IgD-negative memory B cell (primary cell): ENCODE measurements at regions not wholly inside any gene's neighbourhood (a gene's known extent, or its start where the extent isn't known, plus 50 kb on each side); places are given as distances from the start of the nearest gene placed in this dataset.

Source experiments
- H3K27ac Mint-ChIP-seq, 3 donors: one replicate each; pipeline ENCODE4 v1.8.0; 2020 to 2022; ENCODE audit warnings: mild to moderate bottlenecking in 3 of 3, mixed read lengths in 3 of 3, moderate library complexity in 1 of 3
- H3K27me3 Mint-ChIP-seq: one replicate; pipeline ENCODE4 v1.8.0; 2021; ENCODE audit warnings: mixed read lengths
- H3K36me3 Mint-ChIP-seq: one replicate; pipeline ENCODE4 v1.8.0; 2020; ENCODE audit warnings: mild to moderate bottlenecking, mixed read lengths
- H3K4me1 Mint-ChIP-seq, 3 donors: one replicate each; pipeline ENCODE4 v1.8.0; 2020 to 2022; ENCODE audit warnings: mixed read lengths in 3 of 3, mild to moderate bottlenecking in 1 of 3
- H3K4me3 Mint-ChIP-seq, 4 donors: one replicate each; pipeline ENCODE4 v1.8.0; 2020 to 2022; ENCODE audit warnings: mild to moderate bottlenecking in 4 of 4, mixed read lengths in 4 of 4, moderate library complexity in 3 of 4
- H3K9me3 Mint-ChIP-seq, 3 donors: one replicate each; pipeline ENCODE4 v1.8.0; 2020 to 2021; ENCODE audit warnings: mixed read lengths in 3 of 3, mild to moderate bottlenecking in 1 of 3

DNA sequence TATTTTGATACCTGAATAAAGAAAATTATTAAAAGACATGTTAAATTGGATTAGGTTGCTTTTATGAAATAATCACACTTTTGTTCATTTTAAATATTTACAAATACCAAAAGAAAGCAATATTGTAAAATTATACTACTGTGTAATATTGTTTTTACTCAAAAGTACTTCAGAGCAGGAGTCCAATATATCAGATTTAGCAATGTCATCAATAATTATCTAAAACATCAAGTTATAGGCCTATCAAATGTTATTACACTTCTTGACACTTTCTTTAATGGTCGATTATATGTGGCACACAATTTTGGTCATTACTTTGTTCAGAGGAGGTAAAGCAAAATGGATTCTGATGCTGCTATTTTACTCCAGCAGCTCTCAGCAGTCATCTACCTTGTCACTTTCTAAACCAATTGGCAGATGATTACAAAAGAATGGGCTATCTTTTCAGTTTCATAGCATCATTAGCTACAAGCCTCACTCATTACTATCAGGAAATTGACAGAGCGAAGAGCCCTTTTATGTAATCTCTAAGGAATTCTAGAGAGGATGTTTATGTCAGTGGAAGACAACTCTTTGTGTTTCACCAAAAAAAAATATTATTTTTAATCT is 318.6 kb downstream of the PLOD2 start:
- no peak overlapping the region for H3K4me3 Mint-ChIP-seq
- peaks cover 0 to 5% (median 0%) of the 10 kb centered on the region in 3 donors for H3K9me3 Mint-ChIP-seq
- H3K4me1 Mint-ChIP-seq, result no peaks in the 10 kb centered on the region
- no peak overlapping the region for H3K27ac Mint-ChIP-seq
- H3K36me3 Mint-ChIP-seq, result no peaks in the 10 kb centered on the region
- no peaks in the 10 kb centered on the region for H3K27me3 Mint-ChIP-seq

DNA sequence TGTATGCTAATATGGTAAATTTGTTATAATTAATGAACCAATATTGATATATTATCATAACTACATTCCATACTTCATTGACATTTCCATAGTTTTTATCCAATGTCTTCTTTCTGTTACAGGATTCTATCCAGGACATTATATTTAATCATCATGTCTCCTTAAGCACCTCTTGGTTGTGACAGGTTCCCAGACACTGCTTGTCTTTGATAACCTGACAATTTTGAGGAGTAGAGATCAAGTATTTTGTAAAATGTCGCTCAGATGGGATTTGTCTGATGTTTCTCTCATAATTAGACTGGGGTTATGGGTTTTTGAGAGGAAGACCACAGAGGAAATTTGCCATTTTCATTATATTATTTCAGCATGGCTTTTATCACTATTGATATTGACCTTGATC is 317.4 kb downstream of the PLOD2 start:
- no peak overlapping the region for H3K27ac Mint-ChIP-seq
- no peak overlapping the region for H3K4me3 Mint-ChIP-seq
- H3K4me1 Mint-ChIP-seq, result no peaks in the 10 kb centered on the region
- no peaks in the 10 kb centered on the region for H3K36me3 Mint-ChIP-seq
- H3K9me3 Mint-ChIP-seq, result peaks cover 0 to 5% (median 0%) of the 10 kb centered on the region in 3 donors
- no peaks in the 10 kb centered on the region for H3K27me3 Mint-ChIP-seq

DNA sequence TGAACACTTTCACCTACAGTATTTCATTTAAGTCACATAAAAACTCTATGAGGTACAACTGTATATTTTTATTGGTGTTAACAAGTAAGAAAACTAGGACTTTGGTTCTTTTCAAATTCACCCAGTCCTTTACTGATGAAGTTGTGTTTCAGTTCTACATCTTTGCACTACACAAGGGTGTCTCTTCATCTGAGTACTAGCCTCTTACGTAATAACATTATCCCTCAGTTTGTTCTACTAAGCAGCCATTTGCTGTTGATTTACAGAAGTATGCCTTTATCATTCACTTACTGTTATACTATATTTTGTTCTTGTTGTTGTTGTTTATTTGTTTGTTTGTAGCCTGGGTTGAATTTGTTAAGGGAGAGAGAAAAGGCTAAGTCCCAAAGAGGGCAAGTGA is 311.9 kb downstream of the PLOD2 start:
- H3K27me3 Mint-ChIP-seq, result no peaks in the 10 kb centered on the region
- no peaks in the 10 kb centered on the region for H3K4me1 Mint-ChIP-seq
- H3K4me3 Mint-ChIP-seq, result no peak overlapping the region
- no peak overlapping the region for H3K27ac Mint-ChIP-seq
- no peaks in the 10 kb centered on the region for H3K36me3 Mint-ChIP-seq
- H3K9me3 Mint-ChIP-seq, result peaks cover 0 to 5% (median 1%) of the 10 kb centered on the region in 3 donors

DNA sequence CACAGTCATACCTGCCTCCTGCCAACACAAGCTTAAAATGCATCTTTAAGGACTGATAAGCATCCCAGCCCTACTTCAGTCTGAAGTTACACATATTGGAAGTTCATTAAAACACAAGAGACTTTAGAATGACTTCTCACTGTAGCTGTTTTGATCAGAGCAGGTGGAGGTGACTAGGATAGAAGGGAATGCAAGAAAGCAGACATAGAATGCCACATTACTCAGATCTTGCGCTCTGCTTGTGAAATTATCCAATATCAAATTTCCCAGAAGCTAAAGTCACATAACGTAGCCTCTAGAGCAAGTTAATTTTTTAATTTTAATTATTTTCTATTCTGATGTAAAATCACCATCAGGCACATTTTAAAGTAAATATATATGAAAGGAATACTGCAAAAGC is 306.5 kb downstream of the PLOD2 start:
- Mint-ChIP-seq H3K4me3 (no peak overlapping the region), H3K27ac (no peak overlapping the region), H3K4me1 (no peaks in the 10 kb centered on the region), H3K27me3 (no peaks in the 10 kb centered on the region), H3K36me3 (no peaks in the 10 kb centered on the region), H3K9me3 (no peaks in the 10 kb centered on the region)

DNA sequence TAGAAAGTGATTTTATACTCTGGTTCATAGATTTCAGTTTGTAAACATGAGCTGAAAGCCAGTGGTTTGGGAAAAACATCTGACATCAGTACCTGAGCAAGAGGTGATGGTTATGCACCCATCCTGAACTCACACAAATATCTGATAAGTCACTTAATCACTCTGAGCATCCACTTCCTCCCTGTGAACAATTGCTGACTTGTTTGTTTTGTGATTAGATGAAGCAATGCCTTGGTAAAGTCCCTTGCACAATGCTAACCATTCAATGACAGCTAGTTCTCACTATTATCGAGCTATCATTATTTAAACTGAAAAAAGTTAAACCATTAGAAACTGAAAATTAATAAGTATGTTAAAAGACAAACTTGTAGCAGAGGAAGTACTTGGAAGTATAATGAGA is 303.0 kb downstream of the PLOD2 start:
- H3K9me3 Mint-ChIP-seq, result peaks cover 0 to 4% (median 0%) of the 10 kb centered on the region in 3 donors
- H3K4me3 Mint-ChIP-seq, result no peak overlapping the region
- H3K36me3 Mint-ChIP-seq, result no peaks in the 10 kb centered on the region
- H3K27ac Mint-ChIP-seq, result no peak overlapping the region
- no peaks in the 10 kb centered on the region for H3K4me1 Mint-ChIP-seq
- no peaks in the 10 kb centered on the region for H3K27me3 Mint-ChIP-seq

DNA sequence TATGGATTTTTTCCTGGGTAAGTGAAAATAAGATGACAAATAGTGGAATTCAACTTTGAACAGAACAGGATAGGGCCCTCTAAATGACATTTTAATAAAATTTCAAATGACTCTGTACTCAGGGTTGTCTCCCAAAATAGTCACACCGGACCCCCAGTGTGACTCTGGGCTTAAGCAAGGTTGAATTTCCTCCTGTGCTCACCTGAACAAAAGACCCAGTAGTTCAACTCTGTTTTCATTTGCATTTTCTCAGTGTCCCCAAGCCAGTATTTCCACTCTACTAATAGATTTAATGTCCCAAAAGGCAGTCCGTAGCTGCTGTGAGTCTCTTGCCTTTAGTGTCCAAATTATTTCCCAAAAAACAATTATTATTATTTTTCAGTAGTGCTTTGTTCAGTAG is 296.6 kb downstream of the PLOD2 start:
- H3K9me3 Mint-ChIP-seq, result peaks cover 0 to 4% (median 0%) of the 10 kb centered on the region in 3 donors
- H3K36me3 Mint-ChIP-seq, result no peaks in the 10 kb centered on the region
- H3K4me1 Mint-ChIP-seq, result no peaks in the 10 kb centered on the region
- no peaks in the 10 kb centered on the region for H3K27me3 Mint-ChIP-seq
- no peak overlapping the region for H3K27ac Mint-ChIP-seq
- H3K4me3 Mint-ChIP-seq, result no peak overlapping the region

DNA sequence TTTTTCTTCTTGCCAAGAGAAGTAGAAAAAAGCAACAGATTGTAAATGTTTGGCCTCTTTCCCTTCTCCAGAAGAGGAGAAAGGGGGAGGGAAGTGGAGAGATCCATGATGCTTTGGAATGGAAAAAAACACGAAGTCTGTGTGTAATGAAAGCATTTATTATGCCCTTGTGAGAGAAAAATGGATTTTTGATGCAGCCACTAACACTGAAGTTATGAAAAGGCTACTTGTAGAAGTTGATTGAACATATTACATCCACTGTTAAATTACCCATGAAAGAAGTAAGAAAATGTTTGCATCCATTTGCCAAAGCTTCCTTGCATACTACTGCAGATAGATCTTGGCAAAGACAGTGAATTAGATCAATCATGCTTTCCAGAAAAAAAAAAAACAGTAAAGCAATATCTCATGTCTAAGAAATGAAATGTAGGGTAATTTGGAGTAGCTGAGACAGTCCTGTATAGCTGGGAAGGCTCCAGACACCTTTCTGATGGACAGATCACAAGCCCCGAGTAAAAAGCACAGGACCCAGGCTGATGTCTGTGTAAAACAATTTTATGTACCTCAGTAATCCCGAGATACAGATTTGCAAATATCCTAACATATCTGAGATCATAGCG is 295.5 kb downstream of the PLOD2 start:
- Mint-ChIP-seq H3K4me3 (no peak overlapping the region), H3K27ac (no peak overlapping the region), H3K36me3 (no peaks in the 10 kb centered on the region), H3K27me3 (no peaks in the 10 kb centered on the region), H3K4me1 (no peaks in the 10 kb centered on the region), H3K9me3 (no peaks in the 10 kb centered on the region)

DNA sequence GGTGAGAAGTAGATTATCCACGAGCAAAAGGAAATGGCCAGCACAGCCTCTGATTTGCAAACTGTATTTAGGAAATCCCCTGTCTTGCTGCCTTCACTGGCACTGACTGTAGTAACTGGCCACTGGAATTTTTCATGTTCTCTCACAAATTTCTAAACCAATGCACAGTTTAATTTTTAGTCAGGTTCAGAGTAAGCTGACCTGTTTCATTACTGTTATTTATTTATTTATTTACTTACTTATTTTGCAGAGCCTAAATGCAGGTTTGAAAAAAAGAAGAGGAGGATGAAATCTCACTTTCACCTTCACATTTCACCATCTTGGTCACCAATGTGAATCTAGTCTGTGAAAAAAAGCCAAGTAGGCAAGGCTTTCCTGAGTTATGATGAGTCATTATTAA is 291.0 kb downstream of the PLOD2 start:
- Mint-ChIP-seq H3K4me3 (no peak overlapping the region), H3K4me1 (no peaks in the 10 kb centered on the region), H3K27ac (no peak overlapping the region), H3K9me3 (peaks cover 0 to 2% (median 2%) of the 10 kb centered on the region in 3 donors), H3K36me3 (no peaks in the 10 kb centered on the region), H3K27me3 (no peaks in the 10 kb centered on the region)

DNA sequence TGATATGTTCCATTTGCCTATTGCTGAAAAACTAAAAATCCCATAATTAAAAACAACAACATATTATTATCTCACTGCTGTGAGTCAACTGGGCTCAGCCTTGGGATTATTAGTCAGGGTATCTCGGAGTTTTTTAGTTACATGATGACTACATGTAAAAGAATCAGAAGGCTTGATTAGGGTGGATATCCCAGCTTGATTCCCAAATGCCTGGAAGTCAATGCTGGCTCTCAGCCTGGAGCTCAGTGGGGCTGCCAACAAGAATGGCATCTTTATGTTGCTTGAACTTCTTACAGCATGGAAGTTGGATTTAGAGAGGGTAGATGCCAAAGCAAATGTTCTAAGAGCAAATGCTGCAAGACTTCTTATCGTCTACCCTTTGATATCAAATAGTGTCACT is 278.5 kb downstream of the PLOD2 start:
- H3K4me1 Mint-ChIP-seq, result no peaks in the 10 kb centered on the region
- H3K9me3 Mint-ChIP-seq, result peaks cover 0 to 3% (median 0%) of the 10 kb centered on the region in 3 donors
- no peak overlapping the region for H3K27ac Mint-ChIP-seq
- H3K36me3 Mint-ChIP-seq, result no peaks in the 10 kb centered on the region
- H3K4me3 Mint-ChIP-seq, result no peak overlapping the region
- no peaks in the 10 kb centered on the region for H3K27me3 Mint-ChIP-seq

DNA sequence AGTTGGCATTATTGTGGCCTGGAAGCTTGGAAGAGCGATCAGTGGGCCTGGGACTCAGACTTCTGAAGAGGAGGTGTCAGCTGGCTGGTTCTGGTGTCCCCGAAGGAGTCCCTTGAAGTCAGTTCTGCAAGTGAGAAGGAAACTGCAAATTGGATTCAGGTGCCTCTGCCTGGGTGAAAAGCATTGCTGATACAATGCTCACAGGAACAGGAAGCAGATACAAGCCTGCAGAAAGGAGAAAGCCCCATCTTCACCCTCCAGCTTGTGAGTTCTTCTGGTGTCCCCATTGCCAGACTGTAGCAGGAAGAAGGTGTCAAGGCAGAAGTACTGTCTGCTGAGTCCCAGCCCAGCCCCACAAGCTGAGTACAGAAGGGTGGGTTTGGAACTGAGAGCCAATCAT is 271.3 kb downstream of the PLOD2 start:
- Mint-ChIP-seq H3K4me3 (no peak overlapping the region), H3K27ac (no peak overlapping the region), H3K9me3 (no peaks in the 10 kb centered on the region), H3K36me3 (peaks cover 2% of the 10 kb centered on the region), H3K4me1 (no peaks in the 10 kb centered on the region), H3K27me3 (no peaks in the 10 kb centered on the region)

DNA sequence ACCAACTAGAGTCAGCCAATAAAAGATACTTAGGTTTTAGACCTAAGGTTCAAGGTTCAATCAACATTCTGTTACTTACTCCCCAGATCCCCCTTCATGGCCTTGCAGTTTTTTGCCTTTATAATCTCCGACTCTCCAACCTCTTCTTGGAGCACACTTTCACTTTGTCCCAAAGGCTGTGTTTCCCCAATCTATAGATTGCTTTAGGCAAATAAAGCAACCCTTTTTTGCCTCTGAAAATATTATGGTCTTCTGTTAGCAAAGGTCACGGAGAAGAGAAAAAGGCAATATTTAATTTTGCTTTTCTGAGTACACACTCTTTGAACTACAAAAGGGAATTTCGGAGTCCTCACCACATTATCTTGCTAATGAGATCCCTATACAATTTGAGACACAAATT is 268.1 kb downstream of the PLOD2 start:
- Mint-ChIP-seq H3K4me1 (no peaks in the 10 kb centered on the region), H3K36me3 (peaks cover 2% of the 10 kb centered on the region), H3K27ac (no peak overlapping the region), H3K9me3 (no peaks in the 10 kb centered on the region), H3K4me3 (no peak overlapping the region), H3K27me3 (no peaks in the 10 kb centered on the region)

DNA sequence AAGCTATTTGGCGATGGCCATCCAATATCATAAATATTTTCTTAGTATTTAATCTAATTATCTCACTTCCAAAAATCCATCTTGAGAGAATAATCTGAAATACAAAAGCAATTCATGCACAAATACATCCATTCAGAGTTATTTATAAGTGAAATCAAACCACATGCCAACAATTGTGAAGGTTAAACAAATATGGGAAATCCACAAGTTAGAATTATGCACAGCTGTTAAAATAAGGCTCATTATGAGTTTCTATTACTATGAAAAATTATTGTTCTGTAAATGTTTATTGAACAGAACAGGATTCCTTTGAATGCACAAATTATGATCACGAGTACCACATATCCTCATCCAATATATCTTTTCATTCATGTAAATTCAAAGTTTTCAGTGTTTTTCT is 267.7 kb downstream of the PLOD2 start:
- Mint-ChIP-seq H3K9me3 (no peaks in the 10 kb centered on the region), H3K4me3 (no peak overlapping the region), H3K36me3 (peaks cover 2% of the 10 kb centered on the region), H3K27me3 (no peaks in the 10 kb centered on the region), H3K4me1 (no peaks in the 10 kb centered on the region), H3K27ac (no peak overlapping the region)

DNA sequence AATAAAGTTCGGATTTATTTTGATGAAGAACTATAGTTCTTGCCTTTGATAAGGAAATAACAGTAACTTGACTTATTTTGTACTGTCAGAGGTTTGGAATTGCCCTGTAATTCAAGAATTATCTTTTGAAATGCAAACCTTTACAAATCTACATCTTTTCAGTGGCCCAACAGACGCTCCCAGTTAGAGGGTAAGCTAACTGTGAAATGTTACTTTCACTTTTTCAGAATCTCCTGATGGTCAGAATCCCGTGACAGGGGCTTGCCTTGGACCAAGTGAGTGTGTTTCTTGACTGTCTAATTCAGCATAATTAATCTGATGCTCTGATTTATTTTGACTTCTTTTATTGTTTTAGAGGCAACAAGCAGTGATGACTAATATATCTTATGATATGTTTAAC is 262.5 kb downstream of the PLOD2 start:
- Mint-ChIP-seq H3K27ac (no peak overlapping the region), H3K4me1 (peaks cover 0 to 2% (median 0%) of the 10 kb centered on the region in 3 donors), H3K4me3 (no peak overlapping the region), H3K36me3 (no peaks in the 10 kb centered on the region), H3K27me3 (no peaks in the 10 kb centered on the region), H3K9me3 (peaks cover 0 to 2% (median 0%) of the 10 kb centered on the region in 3 donors)

DNA sequence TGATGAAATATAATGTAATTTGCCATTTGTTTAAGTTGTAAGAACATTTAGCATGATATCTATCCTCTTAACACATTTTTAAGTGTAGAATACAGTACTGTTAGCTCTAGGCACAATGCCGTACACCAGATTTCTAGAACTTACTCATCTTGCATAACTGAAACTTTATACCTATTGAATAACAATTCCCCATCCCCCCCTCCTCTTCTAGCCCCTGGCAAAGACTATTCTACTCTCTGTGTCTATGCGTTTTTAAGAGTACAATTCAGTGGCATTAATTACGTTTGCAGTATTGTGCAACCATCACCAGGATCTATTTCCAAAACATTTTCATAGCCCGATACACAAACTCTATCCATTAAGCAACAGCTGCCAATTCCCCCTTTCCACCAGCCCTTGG is 261.7 kb downstream of the PLOD2 start:
- no peak overlapping the region for H3K4me3 Mint-ChIP-seq
- H3K27ac Mint-ChIP-seq, result no peak overlapping the region
- H3K27me3 Mint-ChIP-seq, result no peaks in the 10 kb centered on the region

DNA sequence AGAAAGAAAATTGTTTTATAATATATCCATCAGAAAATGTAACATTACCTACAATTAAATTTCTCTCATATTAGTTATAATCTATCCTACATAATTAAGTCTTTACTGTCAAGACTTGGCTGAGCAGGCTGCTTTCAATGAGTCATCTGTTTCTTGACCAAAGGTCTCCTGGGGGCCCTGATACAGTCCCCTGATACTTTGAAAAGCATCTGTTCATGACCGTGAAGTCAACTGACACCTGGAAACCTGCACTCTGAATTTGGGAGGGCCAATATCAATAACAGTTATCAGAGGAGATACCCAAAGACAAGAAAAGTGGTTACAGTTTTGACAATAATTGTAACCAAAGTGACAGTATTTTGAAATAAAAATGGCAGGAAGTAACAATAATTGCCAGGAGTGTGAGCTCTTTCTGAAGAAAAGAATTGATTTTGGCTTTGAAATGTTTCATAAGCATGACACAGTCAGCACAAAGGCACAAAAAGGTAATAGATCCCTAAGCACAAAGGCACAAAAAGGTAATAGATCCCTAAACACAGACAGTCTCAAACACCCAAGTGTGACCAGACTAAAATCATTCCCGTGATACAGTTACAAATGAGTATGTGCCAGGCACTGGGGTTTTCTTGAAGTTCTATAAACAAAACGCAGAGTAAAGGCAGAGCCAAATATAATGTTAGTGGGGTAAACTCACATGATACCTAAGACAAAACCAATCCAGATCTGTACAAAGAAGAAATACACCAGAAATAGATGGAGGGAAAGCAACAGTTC is 260.7 kb downstream of the PLOD2 start:
- Mint-ChIP-seq H3K9me3 (peaks cover 0 to 2% (median 0%) of the 10 kb centered on the region in 3 donors), H3K27ac (no peak overlapping the region), H3K27me3 (no peaks in the 10 kb centered on the region), H3K4me1 (peaks cover 0 to 2% (median 0%) of the 10 kb centered on the region in 3 donors), H3K36me3 (no peaks in the 10 kb centered on the region), H3K4me3 (no peak overlapping the region)

More for the DNA sequence above, 261.7 kb downstream of the PLOD2 start:
- Mint-ChIP-seq H3K36me3 (no peaks in the 10 kb centered on the region), H3K9me3 (peaks cover 0 to 2% (median 0%) of the 10 kb centered on the region in 3 donors), H3K4me1 (peaks cover 0 to 2% (median 0%) of the 10 kb centered on the region in 3 donors)

DNA sequence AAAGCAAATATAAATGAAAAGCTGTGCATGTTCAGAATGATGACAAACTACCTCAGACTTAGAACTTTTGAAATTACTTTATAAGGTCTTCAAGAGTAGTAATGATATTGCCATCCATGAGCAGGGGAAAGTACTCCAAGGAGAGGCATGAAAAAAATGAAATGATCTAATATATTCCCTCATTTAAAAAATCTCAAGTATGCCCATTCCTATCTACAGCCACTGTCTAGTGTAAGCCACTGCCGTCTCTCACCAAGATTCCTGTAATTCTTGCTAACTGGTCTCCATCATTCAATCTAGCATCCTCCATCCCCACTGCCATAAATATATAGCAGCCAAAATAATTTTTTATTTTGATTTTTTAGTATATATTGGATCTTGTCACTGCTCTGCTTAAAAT is 258.8 kb downstream of the PLOD2 start:
- H3K4me1 Mint-ChIP-seq, result peaks cover 0 to 2% (median 0%) of the 10 kb centered on the region in 3 donors
- H3K27ac Mint-ChIP-seq, result no peak overlapping the region
- H3K27me3 Mint-ChIP-seq, result no peaks in the 10 kb centered on the region
- peaks cover 0 to 2% (median 0%) of the 10 kb centered on the region in 3 donors for H3K9me3 Mint-ChIP-seq
- H3K36me3 Mint-ChIP-seq, result no peaks in the 10 kb centered on the region
- H3K4me3 Mint-ChIP-seq, result no peak overlapping the region
